Kidney (tissue), 13 donors: ENCODE measurements at regions not wholly inside any gene's neighbourhood (a gene's known extent, or its start where the extent isn't known, plus 50 kb on each side); places are given as distances from the start of the nearest gene placed in this dataset.

Source experiments
- DNase-seq, 5 donors: peaks; one replicate each; pipeline ENCODE4 v3.0.0-alpha.2; 2013 to 2020
- FAIRE-seq: peaks from 2 replicates; lab custom pipeline; 2012; peaks lifted over from hg19 to GRCh38; lab: Jason Lieb, UNC
- H3K27ac ChIP-seq, 2 donors: one replicate each; pipeline ENCODE4 v1.7.0; 2013; ENCODE audit warnings: low read depth in 2 of 2, low read length in 2 of 2, inconsistent platforms in 1 of 2
- H3K27me3 ChIP-seq: one replicate; pipeline ENCODE4 v1.7.1; 2013; ENCODE audit warnings: low read length, inconsistent platforms; ENCODE audit not compliant: control insufficient read depth, insufficient read depth
- H3K36me3 ChIP-seq, 3 donors: one replicate each; pipeline versions ENCODE4 v1.7.0 to v1.7.1; 2013; ENCODE audit warnings: low read length in 3 of 3, control low read depth in 1 of 3, inconsistent platforms in 1 of 3; ENCODE audit not compliant: insufficient read depth in 3 of 3, control insufficient read depth in 2 of 3
- H3K4me1 ChIP-seq, 3 donors: one replicate each; pipeline versions ENCODE4 v1.7.0 to v1.7.1; 2013; ENCODE audit warnings: low read length in 3 of 3, inconsistent platforms in 1 of 3, low read depth in 1 of 3; ENCODE audit not compliant: control insufficient read depth in 2 of 3, insufficient read depth in 2 of 3
- H3K4me3 ChIP-seq, 3 donors: one replicate each; pipeline versions ENCODE4 v1.7.0 to v1.8.1; 2013; ENCODE audit warnings: low read length in 3 of 3, control low read depth in 1 of 3, inconsistent platforms in 1 of 3
- H3K9ac ChIP-seq, 3 donors: one replicate each; pipeline versions ENCODE4 v1.7.0 to v1.7.1; 2013; ENCODE audit warnings: low read length in 3 of 3, control low read depth in 1 of 3, inconsistent platforms in 1 of 3
- H3K9me3 ChIP-seq, 3 donors: one replicate each; pipeline versions ENCODE4 v1.7.0 to v1.7.1; 2013; ENCODE audit warnings: low read length in 3 of 3, control low read depth in 1 of 3, inconsistent platforms in 1 of 3; ENCODE audit not compliant: control insufficient read depth in 2 of 3, insufficient read depth in 1 of 3
- intact Hi-C: fragments of 100-400 bp; cut with DNase I; formaldehyde crosslinking; loops from one replicate; pipeline ENCODE4 v1.11.1; 2022
- TF ChIP-seq, protein P1 (sequence below): IDR thresholded peaks from 3 replicates; pipeline ENCODE4 v1.5.1; 2012; ENCODE audit warnings: mild to moderate bottlenecking, moderate library complexity, borderline replicate concordance; ENCODE audit not compliant: insufficient read depth; ENCODE audit errors: extremely low read depth
- donor health status: control.
- donor health status: control.
- donor health status: control.
- donor health status: control.
- donor health status: control.
- donor health status: DM: yes; HTN: yes; CAD: no.
- donor health status: Normal renal cell carcinoma (clear cell type).

DNA sequence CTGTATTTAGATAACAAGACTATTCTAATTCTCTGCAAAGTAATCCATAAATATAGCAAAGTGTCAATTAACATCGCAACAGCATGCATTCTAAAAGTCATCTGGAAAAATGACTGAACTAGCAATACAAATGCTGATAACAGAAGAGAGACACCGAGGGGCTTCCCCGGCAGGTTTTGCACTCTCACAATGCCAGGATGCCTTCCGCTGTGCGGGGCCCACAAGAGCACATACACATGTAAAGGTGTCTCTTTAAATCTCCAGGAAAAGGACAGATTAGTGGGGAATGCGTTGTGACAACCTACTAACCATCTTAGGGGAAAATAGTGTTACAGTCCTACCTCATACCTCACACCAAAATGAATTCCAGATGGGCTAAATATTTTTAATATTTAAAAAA is 86.9 kb downstream of the CXCL12 start:
- intact Hi-C loops: no loop called here
- Histone ChIP-seq H3K4me1 (no peaks in the 10 kb centered on the region), H3K27ac (no peak overlapping the region), H3K4me3 (no peak overlapping the region), H3K36me3 (no peaks in the 10 kb centered on the region), H3K9me3 (no peaks in the 10 kb centered on the region), H3K27me3 (no peaks in the 10 kb centered on the region), H3K9ac (no peak overlapping the region)
- TF ChIP-seq, protein P1, sequence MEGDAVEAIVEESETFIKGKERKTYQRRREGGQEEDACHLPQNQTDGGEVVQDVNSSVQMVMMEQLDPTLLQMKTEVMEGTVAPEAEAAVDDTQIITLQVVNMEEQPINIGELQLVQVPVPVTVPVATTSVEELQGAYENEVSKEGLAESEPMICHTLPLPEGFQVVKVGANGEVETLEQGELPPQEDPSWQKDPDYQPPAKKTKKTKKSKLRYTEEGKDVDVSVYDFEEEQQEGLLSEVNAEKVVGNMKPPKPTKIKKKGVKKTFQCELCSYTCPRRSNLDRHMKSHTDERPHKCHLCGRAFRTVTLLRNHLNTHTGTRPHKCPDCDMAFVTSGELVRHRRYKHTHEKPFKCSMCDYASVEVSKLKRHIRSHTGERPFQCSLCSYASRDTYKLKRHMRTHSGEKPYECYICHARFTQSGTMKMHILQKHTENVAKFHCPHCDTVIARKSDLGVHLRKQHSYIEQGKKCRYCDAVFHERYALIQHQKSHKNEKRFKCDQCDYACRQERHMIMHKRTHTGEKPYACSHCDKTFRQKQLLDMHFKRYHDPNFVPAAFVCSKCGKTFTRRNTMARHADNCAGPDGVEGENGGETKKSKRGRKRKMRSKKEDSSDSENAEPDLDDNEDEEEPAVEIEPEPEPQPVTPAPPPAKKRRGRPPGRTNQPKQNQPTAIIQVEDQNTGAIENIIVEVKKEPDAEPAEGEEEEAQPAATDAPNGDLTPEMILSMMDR: no peak
- DNase-seq (no peak), FAIRE-seq (no peak)

DNA sequence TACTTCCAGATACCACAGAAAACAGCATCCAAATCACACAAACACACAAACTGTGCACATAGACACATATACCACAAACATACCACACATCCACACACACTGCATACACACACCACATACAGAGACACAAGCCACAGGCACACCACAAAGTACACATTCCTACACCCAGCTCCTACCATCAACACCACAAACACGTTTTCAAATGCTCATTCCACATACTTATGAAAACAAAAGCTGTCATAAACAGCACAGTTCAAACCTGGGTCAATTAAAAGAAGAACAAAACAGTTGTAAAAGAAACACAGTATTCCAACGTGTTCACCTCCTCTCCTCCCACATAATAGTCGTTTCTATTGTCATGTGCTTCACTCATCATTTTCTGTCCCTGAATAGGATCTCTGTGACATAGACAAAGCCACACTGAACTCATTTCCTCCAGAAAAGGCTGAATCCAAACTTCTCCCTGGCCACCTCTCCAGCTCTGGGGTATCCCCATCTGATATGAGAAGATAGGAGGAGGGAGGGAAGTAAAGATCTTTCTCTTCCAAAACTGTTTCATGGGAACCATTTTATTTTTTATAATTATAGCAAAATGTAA is 89.2 kb downstream of the CXCL12 start:
- Histone ChIP-seq H3K9me3 (no peaks in the 10 kb centered on the region), H3K4me3 (no peak overlapping the region), H3K36me3 (no peaks in the 10 kb centered on the region), H3K27me3 (no peaks in the 10 kb centered on the region), H3K4me1 (no peaks in the 10 kb centered on the region), H3K27ac (no peak overlapping the region), H3K9ac (no peak overlapping the region)
- DNase-seq (no peak), FAIRE-seq (no peak)
- TF ChIP-seq, protein P1: no peak
- intact Hi-C loops: no loop called here

DNA sequence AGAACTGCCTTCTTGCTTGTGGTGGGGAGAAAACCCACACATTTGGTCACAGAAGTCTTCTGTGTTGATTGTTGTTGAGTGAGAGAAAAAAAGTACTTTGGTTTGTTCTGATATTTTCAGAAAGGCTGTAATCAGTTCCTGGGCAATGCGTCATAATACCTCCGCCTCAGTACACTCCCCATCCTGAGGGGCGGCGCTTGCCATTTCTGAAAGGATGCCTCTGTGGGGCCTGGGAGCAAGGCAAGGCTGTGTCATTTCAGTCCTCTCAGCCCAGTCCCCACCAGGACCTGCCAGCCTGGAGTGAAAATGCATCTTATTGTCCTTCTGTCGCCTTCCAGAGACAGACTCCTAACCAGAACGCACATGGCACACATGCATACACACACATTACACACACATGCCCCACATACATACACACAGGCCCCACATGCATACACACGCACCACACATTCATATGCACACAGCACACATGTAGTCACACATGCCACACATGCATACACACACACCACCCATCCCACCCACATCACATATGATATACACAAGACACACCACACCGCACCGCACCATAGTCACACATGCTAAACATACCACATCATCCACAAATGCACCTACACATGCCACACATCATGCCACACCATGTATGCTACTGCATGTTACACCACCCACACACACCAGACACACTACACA is 90.0 kb downstream of the CXCL12 start:
- no peak for DNase-seq
- no peaks in the 10 kb centered on the region for H3K27me3 ChIP-seq
- peak overlapping the region in 1 of 2 donors; percentile 11 for H3K27ac ChIP-seq
- no peaks in the 10 kb centered on the region for H3K36me3 ChIP-seq
- no peak overlapping the region for H3K9ac ChIP-seq
- H3K4me1 ChIP-seq: no peaks in the 10 kb centered on the region
- intact Hi-C loops: no loop called here
- no peaks in the 10 kb centered on the region for H3K9me3 ChIP-seq
- FAIRE-seq: no peak
- H3K4me3 ChIP-seq: no peak overlapping the region
- TF ChIP-seq, protein P1: no peak

DNA sequence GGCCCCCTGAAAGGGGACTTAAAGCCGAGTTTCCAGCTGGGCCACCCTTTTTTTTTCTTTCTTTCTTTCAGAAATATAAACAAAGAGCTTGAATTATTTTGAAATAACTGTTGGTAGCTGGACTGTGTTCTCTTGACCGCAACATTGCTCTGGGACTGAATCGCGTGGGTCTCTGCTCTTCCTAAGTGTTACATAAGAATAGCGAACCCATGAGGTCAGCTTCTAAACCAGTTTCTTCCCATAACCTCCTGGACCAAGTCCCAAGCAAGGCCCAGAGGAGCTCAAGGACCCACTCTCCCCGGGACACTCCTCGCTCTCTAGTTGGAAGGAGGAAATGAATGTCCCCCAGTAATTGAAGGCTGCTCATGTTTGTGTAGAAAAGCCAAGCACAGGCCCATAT is 91.1 kb downstream of the CXCL12 start:
- TF ChIP-seq, protein P1: no peak
- Histone ChIP-seq H3K4me1 (no peaks in the 10 kb centered on the region), H3K9me3 (no peaks in the 10 kb centered on the region), H3K9ac (no peak overlapping the region), H3K4me3 (no peak overlapping the region), H3K36me3 (no peaks in the 10 kb centered on the region), H3K27ac (peak overlapping the region in 1 of 2 donors; percentile 41), H3K27me3 (no peaks in the 10 kb centered on the region)
- FAIRE-seq (no peak), DNase-seq (no peak)
- intact Hi-C loops: no loop called here
